ENCODE measurements at regions not wholly inside any gene's neighbourhood (a gene's known extent, or its start where the extent isn't known, plus 50 kb on each side); places are given as distances from the start of the nearest gene placed in this dataset.

DNA sequence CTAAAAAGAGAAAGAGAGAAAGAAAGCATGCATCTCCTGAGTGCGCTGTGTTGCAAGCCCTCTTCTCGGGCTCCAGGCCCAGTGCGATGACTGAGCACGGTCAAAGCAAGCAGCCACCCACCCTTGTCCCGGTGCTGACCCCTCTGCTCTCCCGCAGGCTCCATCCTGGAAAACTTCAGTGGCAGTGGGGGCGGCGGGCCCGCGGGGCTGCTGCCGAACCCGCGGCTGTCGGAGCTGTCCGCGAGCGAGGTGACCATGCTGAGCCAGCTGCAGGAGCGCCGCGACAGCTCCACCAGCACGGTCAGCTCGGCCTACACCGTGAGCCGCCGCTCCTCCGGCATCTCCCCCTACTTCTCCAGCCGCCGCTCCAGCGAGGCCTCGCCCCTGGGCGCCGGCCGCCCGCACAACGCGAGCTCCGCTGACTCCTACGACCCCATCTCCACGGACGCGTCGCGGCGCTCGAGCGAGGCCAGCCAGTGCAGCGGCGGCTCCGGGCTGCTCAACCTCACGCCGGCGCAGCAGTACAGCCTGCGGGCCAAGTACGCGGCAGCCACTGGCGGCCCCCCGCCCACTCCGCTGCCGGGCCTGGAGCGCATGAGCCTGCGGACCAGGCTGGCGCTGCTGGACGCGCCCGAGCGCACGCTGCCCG lies 252.5 kb downstream of the GLI2 start:
- DNase-seq (ENCODE audit: low spot score): no peak
- TF ChIP-seq, protein P1, sequence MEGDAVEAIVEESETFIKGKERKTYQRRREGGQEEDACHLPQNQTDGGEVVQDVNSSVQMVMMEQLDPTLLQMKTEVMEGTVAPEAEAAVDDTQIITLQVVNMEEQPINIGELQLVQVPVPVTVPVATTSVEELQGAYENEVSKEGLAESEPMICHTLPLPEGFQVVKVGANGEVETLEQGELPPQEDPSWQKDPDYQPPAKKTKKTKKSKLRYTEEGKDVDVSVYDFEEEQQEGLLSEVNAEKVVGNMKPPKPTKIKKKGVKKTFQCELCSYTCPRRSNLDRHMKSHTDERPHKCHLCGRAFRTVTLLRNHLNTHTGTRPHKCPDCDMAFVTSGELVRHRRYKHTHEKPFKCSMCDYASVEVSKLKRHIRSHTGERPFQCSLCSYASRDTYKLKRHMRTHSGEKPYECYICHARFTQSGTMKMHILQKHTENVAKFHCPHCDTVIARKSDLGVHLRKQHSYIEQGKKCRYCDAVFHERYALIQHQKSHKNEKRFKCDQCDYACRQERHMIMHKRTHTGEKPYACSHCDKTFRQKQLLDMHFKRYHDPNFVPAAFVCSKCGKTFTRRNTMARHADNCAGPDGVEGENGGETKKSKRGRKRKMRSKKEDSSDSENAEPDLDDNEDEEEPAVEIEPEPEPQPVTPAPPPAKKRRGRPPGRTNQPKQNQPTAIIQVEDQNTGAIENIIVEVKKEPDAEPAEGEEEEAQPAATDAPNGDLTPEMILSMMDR (IDR thresholded peaks at IDR 0.05; ENCODE audit: extremely low read depth, missing control alignments): no peak

DNA sequence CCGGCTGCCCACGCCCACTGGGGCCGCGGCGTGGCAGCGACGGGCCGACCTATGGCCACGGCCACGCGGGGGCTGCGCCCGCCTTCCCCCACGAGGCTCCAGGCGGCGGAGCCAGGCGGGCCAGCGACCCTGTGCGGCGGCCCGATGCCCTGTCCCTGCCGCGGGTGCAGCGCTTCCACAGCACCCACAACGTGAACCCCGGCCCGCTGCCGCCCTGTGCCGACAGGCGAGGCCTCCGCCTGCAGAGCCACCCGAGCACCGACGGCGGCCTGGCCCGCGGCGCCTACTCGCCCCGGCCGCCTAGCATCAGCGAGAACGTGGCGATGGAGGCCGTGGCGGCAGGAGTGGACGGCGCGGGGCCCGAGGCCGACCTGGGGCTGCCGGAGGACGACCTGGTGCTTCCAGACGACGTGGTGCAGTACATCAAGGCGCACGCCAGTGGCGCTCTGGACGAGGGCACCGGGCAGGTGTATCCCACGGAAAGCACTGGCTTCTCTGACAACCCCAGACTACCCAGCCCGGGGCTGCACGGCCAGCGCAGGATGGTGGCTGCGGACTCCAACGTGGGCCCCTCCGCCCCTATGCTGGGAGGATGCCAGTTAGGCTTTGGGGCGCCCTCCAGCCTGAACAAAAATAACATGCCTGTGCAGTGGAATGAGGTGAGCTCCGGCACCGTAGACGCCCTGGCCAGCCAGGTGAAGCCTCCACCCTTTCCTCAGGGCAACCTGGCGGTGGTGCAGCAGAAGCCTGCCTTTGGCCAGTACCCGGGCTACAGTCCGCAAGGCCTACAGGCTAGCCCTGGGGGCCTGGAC lies 253.2 kb downstream of the GLI2 start:
- DNase-seq (ENCODE audit: low spot score): no peak
- TF ChIP-seq, protein P1 (IDR thresholded peaks at IDR 0.05; ENCODE audit: extremely low read depth, missing control alignments): no peak

DNA sequence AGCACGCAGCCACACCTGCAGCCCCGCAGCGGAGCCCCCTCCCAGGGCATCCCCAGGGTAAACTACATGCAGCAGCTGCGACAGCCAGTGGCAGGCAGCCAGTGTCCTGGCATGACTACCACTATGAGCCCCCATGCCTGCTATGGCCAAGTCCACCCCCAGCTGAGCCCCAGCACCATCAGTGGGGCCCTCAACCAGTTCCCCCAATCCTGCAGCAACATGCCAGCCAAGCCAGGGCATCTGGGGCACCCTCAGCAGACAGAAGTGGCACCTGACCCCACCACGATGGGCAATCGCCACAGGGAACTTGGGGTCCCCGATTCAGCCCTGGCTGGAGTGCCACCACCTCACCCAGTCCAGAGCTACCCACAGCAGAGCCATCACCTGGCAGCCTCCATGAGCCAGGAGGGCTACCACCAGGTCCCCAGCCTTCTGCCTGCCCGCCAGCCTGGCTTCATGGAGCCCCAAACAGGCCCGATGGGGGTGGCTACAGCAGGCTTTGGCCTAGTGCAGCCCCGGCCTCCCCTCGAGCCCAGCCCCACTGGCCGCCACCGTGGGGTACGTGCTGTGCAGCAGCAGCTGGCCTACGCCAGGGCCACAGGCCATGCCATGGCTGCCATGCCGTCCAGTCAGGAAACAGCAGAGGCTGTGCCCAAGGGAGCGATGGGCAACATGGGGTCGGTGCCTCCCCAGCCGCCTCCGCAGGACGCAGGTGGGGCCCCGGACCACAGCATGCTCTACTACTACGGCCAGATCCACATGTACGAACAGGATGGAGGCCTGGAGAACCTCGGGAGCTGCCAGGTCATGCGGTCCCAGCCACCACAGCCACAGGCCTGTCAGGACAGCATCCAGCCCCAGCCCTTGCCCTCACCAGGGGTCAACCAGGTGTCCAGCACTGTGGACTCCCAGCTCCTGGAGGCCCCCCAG lies 254.1 kb downstream of the GLI2 start:
- TF ChIP-seq, protein P1 (IDR thresholded peaks at IDR 0.05; ENCODE audit: extremely low read depth, missing control alignments): no peak

DNA sequence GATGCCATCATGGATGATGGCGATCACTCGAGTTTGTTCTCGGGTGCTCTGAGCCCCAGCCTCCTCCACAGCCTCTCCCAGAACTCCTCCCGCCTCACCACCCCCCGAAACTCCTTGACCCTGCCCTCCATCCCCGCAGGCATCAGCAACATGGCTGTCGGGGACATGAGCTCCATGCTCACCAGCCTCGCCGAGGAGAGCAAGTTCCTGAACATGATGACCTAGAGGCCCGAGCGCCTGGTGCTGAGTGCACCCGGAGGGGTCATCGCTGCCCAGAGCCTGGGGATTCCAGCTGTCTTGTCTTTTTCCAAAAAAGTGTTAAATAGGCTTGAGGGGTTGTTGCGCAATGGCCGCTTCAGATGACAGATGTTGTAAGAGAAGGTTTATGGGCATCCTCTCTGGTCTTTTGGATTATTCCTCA lies 254.8 kb downstream of the GLI2 start:
- TF ChIP-seq, protein P1 (IDR thresholded peaks at IDR 0.05; ENCODE audit: extremely low read depth, missing control alignments): no peak
- no peak for DNase-seq (ENCODE audit: low spot score)

More for the DNA sequence above, 254.1 kb downstream of the GLI2 start:
- no peak for DNase-seq (ENCODE audit: low spot score)

DNA sequence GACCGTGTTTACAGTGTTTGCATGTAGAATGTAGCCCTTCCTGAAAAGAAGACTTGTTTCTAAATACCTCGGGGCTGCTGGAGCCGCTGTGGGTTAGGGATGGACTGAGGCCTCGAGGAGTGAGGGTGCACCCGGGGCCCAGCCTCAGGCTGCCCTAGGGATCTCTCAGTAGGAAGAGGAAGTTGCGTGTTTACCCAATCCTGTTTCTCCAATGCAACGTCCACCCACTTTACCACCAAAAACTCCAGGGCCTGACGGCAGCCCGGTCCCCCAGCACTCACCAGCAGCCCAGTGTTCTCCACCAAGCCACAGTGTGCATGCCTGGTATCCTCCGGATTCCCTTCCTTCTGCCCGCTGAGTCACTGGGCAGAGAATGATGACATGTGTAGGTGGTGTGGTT lies 255.8 kb downstream of the GLI2 start:
- TF ChIP-seq, protein P1 (IDR thresholded peaks at IDR 0.05; ENCODE audit: extremely low read depth, missing control alignments): no peak
- no peak for DNase-seq (ENCODE audit: low spot score)

DNA sequence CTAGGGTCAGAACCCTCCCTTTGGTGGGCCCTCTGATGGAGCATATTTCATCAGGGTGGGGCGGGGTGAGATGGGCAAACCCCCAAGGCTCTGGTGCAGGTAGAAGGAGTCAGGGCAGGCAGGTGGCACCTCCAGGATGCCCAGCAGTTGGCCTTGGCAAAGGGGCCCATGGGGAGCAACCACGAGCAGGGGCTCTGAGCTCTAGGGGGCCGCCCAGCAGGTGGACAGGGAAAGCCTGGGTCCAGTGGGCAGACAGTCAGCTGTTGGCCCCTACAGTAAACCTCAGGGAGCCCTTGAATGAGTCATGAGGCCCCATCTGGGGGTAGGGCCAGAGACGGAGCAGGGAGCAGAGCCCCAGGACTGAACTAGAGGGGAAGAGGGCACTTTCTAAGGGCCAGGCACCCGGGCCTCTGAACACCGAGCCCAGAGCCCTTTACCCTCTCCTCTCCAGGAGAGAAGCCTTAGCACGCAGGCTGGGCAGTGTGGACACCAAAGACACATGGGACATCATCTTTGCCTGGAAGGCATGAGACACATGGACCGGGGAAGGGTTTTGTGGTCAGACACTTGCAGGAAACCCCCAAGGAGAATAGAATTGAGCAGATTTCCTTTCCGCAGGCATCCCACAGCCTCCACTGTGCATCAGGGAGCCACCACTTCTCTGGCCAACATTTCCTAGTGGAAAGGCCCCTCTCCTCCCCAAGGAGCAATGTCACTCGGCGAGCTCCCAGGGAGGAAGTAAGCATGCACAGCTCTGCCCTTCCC lies 257.3 kb downstream of the GLI2 start:
- DNase-seq (ENCODE audit: low spot score): no peak
- TF ChIP-seq, protein P1 (IDR thresholded peaks at IDR 0.05; ENCODE audit: extremely low read depth, missing control alignments): no peak

Measured in GM20000 (cell line).